H1 (cell line): ENCODE measurements at regions not wholly inside any gene's neighbourhood (a gene's known extent, or its start where the extent isn't known, plus 50 kb on each side); places are given as distances from the start of the nearest gene placed in this dataset.

Source experiments
- CTCF ChIA-PET: fragments of 300-600 bp; sonication (Branson Sonifier 250); formaldehyde crosslinking; loops from one replicate; lab custom pipeline; 2021; ENCODE audit not compliant: partially characterized antibody; lab: Charles Lee
- POLR2A ChIA-PET: fragments of 300-600 bp; sonication (Branson Sonifier 250); formaldehyde crosslinking; loops from one replicate; lab custom pipeline; 2021; ENCODE audit warnings: inconsistent platforms; ENCODE audit not compliant: partially characterized antibody; lab: Charles Lee
- DNase-seq, 2 experiments: peaks; one replicate each; pipeline versions ENCODE4 v3.0.0 to v3.0.0-alpha.2; 2010 to 2022; ENCODE audit warnings: low spot score in 2 of 2, low read depth in 1 of 2, mixed read lengths in 1 of 2
- FAIRE-seq: peaks from 2 replicates; lab custom pipeline; 2011; peaks lifted over from hg19 to GRCh38; lab: Jason Lieb, UNC
- H2AFZ ChIP-seq: 2 replicates; pipeline ENCODE4 v1.8.1; 2012; ENCODE audit warnings: low read length, inconsistent platforms
- H2AK5ac ChIP-seq: 2 replicates; pipeline ENCODE4 v1.6.1; 2013; ENCODE audit warnings: low read depth, low read length
- H2BK120ac ChIP-seq: replicated peaks from 2 replicates; pipeline ENCODE3; 2013; ENCODE audit warnings: low read depth, low read length, inconsistent platforms
- H2BK12ac ChIP-seq: 2 replicates; pipeline ENCODE4 v1.6.1; 2013; ENCODE audit warnings: low read depth, low read length
- H2BK15ac ChIP-seq: 2 replicates; pipeline ENCODE4 v1.6.1; 2013; ENCODE audit warnings: low read length
- H2BK20ac ChIP-seq: 2 replicates; pipeline ENCODE4 v1.6.1; 2013; ENCODE audit warnings: low read length
- H2BK5ac ChIP-seq: 2 replicates; pipeline ENCODE4 v1.6.1; 2013; ENCODE audit warnings: low read depth, low read length
- H3K14ac ChIP-seq: 2 replicates; pipeline ENCODE4 v1.6.1; 2013; ENCODE audit warnings: inconsistent platforms; ENCODE audit not compliant: insufficient read length
- H3K18ac ChIP-seq: 2 replicates; pipeline ENCODE4 v1.6.1; 2013; ENCODE audit warnings: low read length; ENCODE audit errors: extremely low read depth
- H3K23ac ChIP-seq: 2 replicates; pipeline ENCODE4 v1.6.1; 2013; ENCODE audit warnings: inconsistent platforms; ENCODE audit not compliant: insufficient read length
- H3K23me2 ChIP-seq: 2 replicates; pipeline ENCODE4 v1.6.1; 2013; ENCODE audit warnings: low read depth, low read length
- H3K27ac ChIP-seq: 2 replicates; pipeline ENCODE4 v1.6.1; 2011; ENCODE audit warnings: low read depth, low read length, inconsistent platforms
- H3K27me3 ChIP-seq, 4 experiments: replicated peaks in 1 of 4; 1 replicate in 1 of 4; 2 replicates in 3 of 4; pipeline versions ENCODE4 v1.6.1 to v1.8.1; 2011 to 2013; ENCODE audit warnings: low read length in 3 of 4, mild to moderate bottlenecking in 3 of 4, inconsistent platforms in 2 of 4, mixed read lengths in 2 of 4, moderate library complexity in 1 of 4; ENCODE audit not compliant: control insufficient read depth in 3 of 4, insufficient read depth in 3 of 4; ENCODE audit errors: extremely low read depth in 1 of 4
- H3K36me3 ChIP-seq, 4 experiments: 2 replicates each; pipeline versions ENCODE4 v1.6.1 to v1.8.1; 2011 to 2013; ENCODE audit warnings: mild to moderate bottlenecking in 4 of 4, low read length in 3 of 4, moderate library complexity in 2 of 4, control low read depth in 1 of 4, inconsistent platforms in 1 of 4; ENCODE audit not compliant: insufficient read depth in 4 of 4, control insufficient read depth in 2 of 4
- H3K4ac ChIP-seq: replicated peaks from 2 replicates; pipeline ENCODE3; 2013; ENCODE audit warnings: low read length, low read depth, mixed read lengths, inconsistent platforms; ENCODE audit not compliant: insufficient read length
- H3K4me1 ChIP-seq, 4 experiments: replicated peaks in 1 of 4; 1 replicate in 1 of 4; 2 replicates in 3 of 4; pipeline versions ENCODE4 v1.6.1 to v1.8.1; 2011 to 2013; ENCODE audit warnings: low read length in 3 of 4, inconsistent platforms in 2 of 4, mixed read lengths in 1 of 4; ENCODE audit not compliant: insufficient read depth in 4 of 4, control insufficient read depth in 3 of 4
- H3K4me2 ChIP-seq, 2 experiments: 2 replicates each; pipeline versions ENCODE4 v1.6.1 to v1.8.1; 2011 to 2013; ENCODE audit warnings: low read depth in 2 of 2, low read length in 2 of 2, control low read depth in 1 of 2, inconsistent platforms in 1 of 2, mild to moderate bottlenecking in 1 of 2; ENCODE audit not compliant: insufficient read depth in 1 of 2
- H3K4me3 ChIP-seq, 4 experiments: fragments of 200-600, 300-600 bp in 1 of 4; sonication (generic), shearing (Covaris generic), sonication (Bioruptor Twin) in 1 of 4; 2 replicates each; pipeline versions ENCODE4 v1.5.1 to v1.8.1; 2011 to 2016; ENCODE audit warnings: low read length in 4 of 4, low read depth in 3 of 4, control low read depth in 2 of 4, inconsistent platforms in 2 of 4, mild to moderate bottlenecking in 2 of 4, mixed read lengths in 1 of 4, moderate library complexity in 1 of 4; ENCODE audit not compliant: insufficient read depth in 2 of 4; ENCODE audit errors: extremely low read depth in 1 of 4
- H3K56ac ChIP-seq: replicated peaks from 2 replicates; pipeline ENCODE3; 2013; ENCODE audit warnings: low read depth, mild to moderate bottlenecking, mixed read lengths, low read length, inconsistent platforms; ENCODE audit not compliant: insufficient read length
- H3K79me1 ChIP-seq: 2 replicates; pipeline ENCODE4 v1.6.1; 2013; ENCODE audit warnings: low read depth, low read length, control low read depth
- H3K79me2 ChIP-seq, 2 experiments: 2 replicates each; pipeline versions ENCODE4 v1.6.1 to v1.8.1; 2012 to 2013; ENCODE audit warnings: low read length in 2 of 2, mild to moderate bottlenecking in 2 of 2, inconsistent platforms in 1 of 2; ENCODE audit not compliant: insufficient read depth in 2 of 2, control insufficient read depth in 1 of 2
- H3K9ac ChIP-seq, 4 experiments: replicated peaks in 1 of 4; 1 replicate in 1 of 4; 2 replicates in 3 of 4; pipeline versions ENCODE4 v1.6.1 to v1.8.1; 2011 to 2013; ENCODE audit warnings: low read depth in 3 of 4, low read length in 3 of 4, control low read depth in 2 of 4, mild to moderate bottlenecking in 2 of 4, moderate library complexity in 2 of 4, inconsistent platforms in 1 of 4; ENCODE audit errors: extremely low read depth in 1 of 4
- H3K9me3 ChIP-seq, 2 experiments: 2 replicates each; pipeline versions ENCODE4 v1.6.1 to v1.8.1; 2012 to 2013; ENCODE audit warnings: mild to moderate bottlenecking in 2 of 2, moderate library complexity in 2 of 2, control low read depth in 1 of 2, inconsistent platforms in 1 of 2, low read depth in 1 of 2, low read length in 1 of 2, mixed read lengths in 1 of 2; ENCODE audit not compliant: insufficient read depth in 2 of 2
- H4K20me1 ChIP-seq, 2 experiments: replicated peaks in 1 of 2; 2 replicates each; pipeline versions ENCODE3 to v1.8.1; 2011 to 2013; ENCODE audit warnings: inconsistent platforms in 2 of 2, low read length in 2 of 2, mild to moderate bottlenecking in 1 of 2; ENCODE audit not compliant: insufficient read depth in 2 of 2, control insufficient read depth in 1 of 2
- H4K5ac ChIP-seq: 2 replicates; pipeline ENCODE4 v1.6.1; 2013; ENCODE audit warnings: low read length, low read depth, mixed read lengths, inconsistent platforms; ENCODE audit not compliant: insufficient read length
- H4K8ac ChIP-seq: 2 replicates; pipeline ENCODE4 v1.8.0; 2013; ENCODE audit warnings: mild to moderate bottlenecking, moderate library complexity, low read length, inconsistent platforms; ENCODE audit not compliant: insufficient read depth; ENCODE audit errors: extremely low read depth
- H4K91ac ChIP-seq: replicated peaks from 2 replicates; pipeline ENCODE3; 2013; ENCODE audit warnings: low read length, mixed read lengths, inconsistent platforms; ENCODE audit not compliant: insufficient read length
- TCF12 ChIP-seq: IDR thresholded peaks from 2 replicates; pipeline ENCODE4 v1.6.1; 2011; ENCODE audit warnings: low read depth, mild to moderate bottlenecking, low read length
- WGBS, 2 experiments: shearing (Covaris generic) in 1 of 2; methylation state at CpG; one replicate each; pipeline versions ENCODE4 v1.1.6 to v1.1.7; 2013 to 2015; ENCODE audit warnings: low lambda C conversion rate in 2 of 2, mixed read lengths in 2 of 2, inconsistent platforms in 1 of 2, low coverage in 1 of 2, missing lambda C conversion rate in 1 of 2; ENCODE audit not compliant: insufficient replicate concordance in 2 of 2, insufficient coverage in 1 of 2, insufficient read length in 1 of 2; ENCODE audit errors: extremely low coverage in 1 of 2, missing lambda C conversion rate in 1 of 2; 5-methylcytosine and 5-hydroxymethylcytosine counted together

DNA sequence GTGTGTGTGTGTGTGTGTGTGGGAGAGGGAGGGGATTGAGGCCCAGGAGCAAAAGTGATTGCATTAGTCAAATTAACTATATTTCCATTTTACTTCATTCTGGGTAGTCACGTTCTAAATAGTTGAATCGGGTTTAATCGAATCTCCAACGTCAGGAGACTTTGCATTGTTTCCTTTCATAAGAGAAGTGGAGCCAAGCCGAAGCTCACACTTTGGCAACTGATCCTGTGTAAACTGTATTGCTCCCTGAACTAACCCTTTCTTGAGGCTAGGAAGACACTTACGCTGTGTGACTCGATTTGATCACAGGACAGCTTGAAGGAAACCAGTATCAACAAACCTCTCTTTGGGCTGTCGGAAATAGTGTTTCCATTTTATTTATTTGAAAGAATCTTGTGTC is 363.4 kb upstream of the ATP2B1 start:
- 94% methylated on average over 8 of the region's 8 CpGs; no CpG with 5 or more reads in 1 of the 2 experiments for WGBS, 2 experiments
- no peak overlapping the region for H3K18ac ChIP-seq

More for the DNA sequence above, 363.4 kb upstream of the ATP2B1 start:
- Histone ChIP-seq H3K56ac (no peak overlapping the region), H3K27me3 (no peaks in the 10 kb centered on the region; a peak in 1 of 7 replicates), H4K91ac (no peak overlapping the region), H2BK12ac (no peak overlapping the region), H3K27ac (no peak overlapping the region), H3K4ac (no peak overlapping the region), H3K9me3 (no peaks in the 10 kb centered on the region), H3K79me2 (no peaks in the 10 kb centered on the region), H4K8ac (no peak overlapping the region), H2BK15ac (no peak overlapping the region), H4K5ac (no peak overlapping the region), H2AFZ (no peak overlapping the region), H4K20me1 (no peaks in the 10 kb centered on the region), H3K4me1 (no peaks in the 10 kb centered on the region), H3K36me3 (no peaks in the 10 kb centered on the region), H3K4me3 (no peak overlapping the region), H2BK120ac (no peak overlapping the region), H3K79me1 (no peaks in the 10 kb centered on the region), H3K14ac (no peak overlapping the region), H2AK5ac (no peak overlapping the region), H2BK20ac (no peak overlapping the region), H3K23ac (no peak overlapping the region), H3K23me2 (no peaks in the 10 kb centered on the region; the same call in 1 of the 2 replicates), H3K4me2 (no peak overlapping the region), H2BK5ac (no peak overlapping the region), H3K9ac (no peak overlapping the region)
- FAIRE-seq, result no peak
- no peak for TF ChIP-seq TCF12
- DNase-seq, result no peak
- ChIA-PET POLR2A (no interaction called here), CTCF (interaction anchor here (0.6 to 1.8 kb wide), 2 partner anchors 62 to 98 kb away, joined by 3 to 4 read pairs; no protein-coding TSS in a partner anchor)
